Fibroblast of lung (primary cell): ENCODE measurements at regions not wholly inside any gene's neighbourhood (a gene's known extent, or its start where the extent isn't known, plus 50 kb on each side); places are given as distances from the start of the nearest gene placed in this dataset.
A peak's percentile ranks its signal among the peaks of the same experiment; 100 is the strongest.

Experiments
- DNase-seq, 2 donors: peaks; one replicate each; pipeline versions ENCODE4 v3.0.0 to v3.0.0-alpha.2; 2010; ENCODE audit warnings: low read depth in 2 of 2
- H2AFZ ChIP-seq: 2 replicates; pipeline ENCODE4 v1.5.1; 2012; ENCODE audit warnings: low read length, control low read depth, inconsistent platforms
- H3K27ac ChIP-seq: 2 replicates; pipeline ENCODE4 v1.5.1; 2011; ENCODE audit warnings: low read length, control low read depth; ENCODE audit not compliant: insufficient read depth
- H3K27me3 ChIP-seq: 2 replicates; pipeline ENCODE4 v1.5.1; 2011; ENCODE audit warnings: mild to moderate bottlenecking, low read length; ENCODE audit not compliant: control insufficient read depth, insufficient read depth
- H3K36me3 ChIP-seq: 2 replicates; pipeline ENCODE4 v1.5.1; 2011; ENCODE audit warnings: low read length; ENCODE audit not compliant: control insufficient read depth, insufficient read depth
- H3K4me1 ChIP-seq: 2 replicates; pipeline ENCODE4 v1.5.1; 2011; ENCODE audit warnings: low read length; ENCODE audit not compliant: control insufficient read depth, insufficient read depth; ENCODE audit errors: extremely low read depth
- H3K4me2 ChIP-seq: 2 replicates; pipeline ENCODE4 v1.5.1; 2011; ENCODE audit warnings: low read length, control low read depth; ENCODE audit not compliant: insufficient read depth; ENCODE audit errors: extremely low read depth
- H3K4me3 ChIP-seq, 4 experiments: fragments of 200-600 bp in 1 of 4; sonication (generic) in 1 of 4; replicated peaks in 1 of 4; 2 replicates each; pipeline ENCODE4 v1.5.1; 2011 to 2016; ENCODE audit warnings: low read length in 4 of 4, low read depth in 3 of 4, mild to moderate bottlenecking in 3 of 4, control low read depth in 2 of 4, inconsistent platforms in 1 of 4, mixed read lengths in 1 of 4; ENCODE audit not compliant: insufficient read depth in 1 of 4; ENCODE audit errors: control extremely low read depth in 1 of 4
- H3K79me2 ChIP-seq: 2 replicates; pipeline ENCODE4 v1.5.1; 2012; ENCODE audit warnings: mild to moderate bottlenecking, low read length, inconsistent platforms; ENCODE audit not compliant: control insufficient read depth, insufficient read depth
- H3K9ac ChIP-seq: 2 replicates; pipeline ENCODE4 v1.5.1; 2011; ENCODE audit warnings: mild to moderate bottlenecking, low read length, control low read depth; ENCODE audit not compliant: insufficient read depth
- H3K9me3 ChIP-seq: 2 replicates; pipeline ENCODE4 v1.5.1; 2012; ENCODE audit warnings: low read depth, low read length; ENCODE audit not compliant: control insufficient read depth, insufficient read depth
- H4K20me1 ChIP-seq: 2 replicates; pipeline ENCODE4 v1.5.1; 2011; ENCODE audit warnings: low read length; ENCODE audit not compliant: control insufficient read depth, insufficient read depth; ENCODE audit errors: extremely low read depth
- EZH2 ChIP-seq: IDR thresholded peaks from 2 replicates; pipeline ENCODE4 v1.5.1; 2012; ENCODE audit warnings: low read length, control low read depth, mild to moderate bottlenecking; ENCODE audit errors: missing control alignments
- TF ChIP-seq, protein P1 (sequence below), 2 donors: IDR thresholded peaks in 1 of 2; conservative IDR thresholded peaks in 1 of 2; 1 replicate in 1 of 2; 2 replicates in 1 of 2; pipeline ENCODE4 v1.5.1; 2011 to 2012; ENCODE audit warnings: low read length in 2 of 2, control low read depth in 1 of 2, inconsistent platforms in 1 of 2, low read depth in 1 of 2, mild to moderate bottlenecking in 1 of 2

- Histone ChIP-seq H3K27me3 (no peaks in the 10 kb centered on the region), H3K4me3 (no peak overlapping the region), H3K36me3 (no peaks in the 10 kb centered on the region), H3K79me2 (no peaks in the 10 kb centered on the region), H3K9me3 (no peaks in the 10 kb centered on the region), H2AFZ (no peak overlapping the region), H3K9ac (no peak overlapping the region), H3K4me2 (no peak overlapping the region), H4K20me1 (no peaks in the 10 kb centered on the region), H3K4me1 (peaks cover 16% of the 10 kb centered on the region), H3K27ac (no peak overlapping the region)
- TF ChIP-seq EZH2: no peak
- TF ChIP-seq, protein P1, sequence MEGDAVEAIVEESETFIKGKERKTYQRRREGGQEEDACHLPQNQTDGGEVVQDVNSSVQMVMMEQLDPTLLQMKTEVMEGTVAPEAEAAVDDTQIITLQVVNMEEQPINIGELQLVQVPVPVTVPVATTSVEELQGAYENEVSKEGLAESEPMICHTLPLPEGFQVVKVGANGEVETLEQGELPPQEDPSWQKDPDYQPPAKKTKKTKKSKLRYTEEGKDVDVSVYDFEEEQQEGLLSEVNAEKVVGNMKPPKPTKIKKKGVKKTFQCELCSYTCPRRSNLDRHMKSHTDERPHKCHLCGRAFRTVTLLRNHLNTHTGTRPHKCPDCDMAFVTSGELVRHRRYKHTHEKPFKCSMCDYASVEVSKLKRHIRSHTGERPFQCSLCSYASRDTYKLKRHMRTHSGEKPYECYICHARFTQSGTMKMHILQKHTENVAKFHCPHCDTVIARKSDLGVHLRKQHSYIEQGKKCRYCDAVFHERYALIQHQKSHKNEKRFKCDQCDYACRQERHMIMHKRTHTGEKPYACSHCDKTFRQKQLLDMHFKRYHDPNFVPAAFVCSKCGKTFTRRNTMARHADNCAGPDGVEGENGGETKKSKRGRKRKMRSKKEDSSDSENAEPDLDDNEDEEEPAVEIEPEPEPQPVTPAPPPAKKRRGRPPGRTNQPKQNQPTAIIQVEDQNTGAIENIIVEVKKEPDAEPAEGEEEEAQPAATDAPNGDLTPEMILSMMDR (conservative IDR thresholded peaks at IDR 0.05 in 1 of 2, IDR thresholded peaks at IDR 0.05 in 1 of 2; ENCODE audit: low read depth in 1 of 2, low read length in 2 of 2): no peak
- peak; percentile 60 to 85 for DNase-seq
Observed at GRCh38 chr2:160582490-160583145, 89.0 kb upstream of the RBMS1 start.

- Histone ChIP-seq H3K4me3 (no peak overlapping the region), H3K9me3 (no peaks in the 10 kb centered on the region), H3K36me3 (no peaks in the 10 kb centered on the region), H3K9ac (no peak overlapping the region), H3K27me3 (no peaks in the 10 kb centered on the region), H3K27ac (no peak overlapping the region), H2AFZ (no peak overlapping the region), H3K4me2 (no peak overlapping the region), H3K4me1 (peaks cover 16% of the 10 kb centered on the region), H4K20me1 (no peaks in the 10 kb centered on the region), H3K79me2 (no peaks in the 10 kb centered on the region)
- no peak for TF ChIP-seq EZH2
- TF ChIP-seq, protein P1 (conservative IDR thresholded peaks at IDR 0.05 in 1 of 2, IDR thresholded peaks at IDR 0.05 in 1 of 2; ENCODE audit: low read depth in 1 of 2, low read length in 2 of 2): no peak
- peak; percentile 53 to 81 for DNase-seq
Observed at GRCh38 chr2:160583146-160583535, 89.5 kb upstream of the RBMS1 start.

DNA sequence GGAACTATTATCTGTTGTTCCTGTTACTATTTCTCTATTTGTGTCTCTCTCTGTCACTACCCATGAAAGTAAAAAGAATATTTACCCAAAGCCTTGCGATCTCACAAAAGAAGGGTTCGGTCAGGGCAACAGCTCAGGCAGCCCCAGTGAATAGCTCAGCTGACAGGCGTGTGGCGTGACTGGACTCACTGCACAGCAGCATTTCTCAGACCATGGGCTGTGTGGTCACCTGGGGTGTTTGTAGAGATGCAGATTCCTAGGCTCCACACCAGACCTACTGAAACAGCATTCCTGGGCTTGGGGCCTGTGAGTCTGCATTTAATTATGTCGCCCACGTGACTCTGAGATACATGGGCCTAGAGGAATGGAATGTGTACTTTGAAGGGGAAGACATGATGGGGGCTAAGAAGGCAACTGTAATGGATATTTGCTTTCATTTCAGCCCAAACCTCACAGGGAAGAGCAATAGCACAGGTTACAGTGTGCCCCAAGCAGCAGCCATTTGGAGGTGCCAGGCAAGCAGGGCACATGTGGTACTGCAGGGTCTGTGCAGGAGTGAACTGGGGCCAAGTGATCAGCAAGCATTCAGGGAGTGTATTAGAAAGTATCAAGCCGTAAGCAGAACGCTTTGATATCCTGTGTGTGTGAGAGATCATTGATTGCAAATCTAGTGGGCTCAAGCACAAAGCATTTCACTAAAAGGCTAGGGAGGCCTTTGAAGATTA is 90.4 kb upstream of the RBMS1 start:
- TF ChIP-seq EZH2: no peak
- TF ChIP-seq, protein P1 (conservative IDR thresholded peaks at IDR 0.05 in 1 of 2, IDR thresholded peaks at IDR 0.05 in 1 of 2; ENCODE audit: low read depth in 1 of 2, low read length in 2 of 2): no peak
- no peaks in the 10 kb centered on the region for H3K27me3 ChIP-seq
- no peak overlapping the region for H3K4me3 ChIP-seq
- no peak overlapping the region for H3K4me2 ChIP-seq
- H4K20me1 ChIP-seq: no peaks in the 10 kb centered on the region
- H3K79me2 ChIP-seq: no peaks in the 10 kb centered on the region
- H2AFZ ChIP-seq: no peak overlapping the region
- no peak overlapping the region for H3K27ac ChIP-seq
- no peaks in the 10 kb centered on the region for H3K36me3 ChIP-seq
- H3K9me3 ChIP-seq: no peaks in the 10 kb centered on the region
- H3K9ac ChIP-seq: no peak overlapping the region
- H3K4me1 ChIP-seq: peaks cover 16% of the 10 kb centered on the region
- DNase-seq: no peak
